ENCODE measurements at regions not wholly inside any gene's neighbourhood (a gene's known extent, or its start where the extent isn't known, plus 50 kb on each side); places are given as distances from the start of the nearest gene placed in this dataset.

DNA sequence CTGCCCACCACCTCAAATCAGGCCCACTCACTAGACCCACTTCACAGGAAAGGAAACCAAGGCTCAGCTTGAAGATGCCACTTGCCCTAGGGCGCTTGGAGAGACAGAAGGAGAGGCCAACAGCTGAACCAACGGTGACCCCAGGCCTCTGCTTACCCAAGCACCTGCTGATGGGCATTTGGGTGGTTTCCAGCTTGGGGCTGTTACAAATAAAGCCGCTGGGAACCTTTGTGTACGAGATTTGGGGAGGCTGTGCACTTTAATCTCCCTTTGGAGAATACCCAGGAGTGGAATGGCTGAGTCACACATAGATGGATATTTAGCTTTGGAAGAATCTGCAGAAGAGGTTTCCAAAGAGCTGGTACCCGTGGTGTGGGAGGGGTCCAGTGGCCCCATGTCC is 50.9 kb upstream of the LINC01488 start:
- no peak overlapping the region for H2BK12ac ChIP-seq (ENCODE audit: insufficient read length, low read depth, low read length)
- no peak overlapping the region for H2BK120ac ChIP-seq (ENCODE audit: low read depth, low read length, poor library complexity, severe bottlenecking)
- no peaks in the 10 kb centered on the region for H3K27me3 ChIP-seq (ENCODE audit: insufficient read depth, low read length)
- H3K4me1 Mint-ChIP-seq = peaks cover 20 to 24% of the 10 kb centered on the region in 2 experiments
- H4K5ac ChIP-seq (ENCODE audit: insufficient read length, low read depth, low read length) = no peak overlapping the region
- no CpG with 5 or more reads among the region's 5 CpGs for WGBS (ENCODE audit: extremely low coverage, insufficient read length, low lambda C conversion rate)
- H3K27ac Mint-ChIP-seq = no peak overlapping the region
- H2AFZ ChIP-seq (ENCODE audit: low read length) = no peak overlapping the region
- no peak overlapping the region for H2AK5ac ChIP-seq (ENCODE audit: insufficient read length, low read length)
- peaks cover 2% of the 10 kb centered on the region in 2 experiments; a peak in 2 of 5 replicates for H3K9me3 Mint-ChIP-seq
- peaks cover 2% of the 10 kb centered on the region; the same call in 1 of the 2 replicates for H3K27me3 Mint-ChIP-seq (ENCODE audit: low read depth)
- H2BK15ac ChIP-seq (ENCODE audit: low read depth, low read length) = no peak overlapping the region
- no peaks in the 10 kb centered on the region for H3K23me2 ChIP-seq (ENCODE audit: insufficient read length, low read depth, low read length, poor library complexity, severe bottlenecking)
- H3K4me1 ChIP-seq (ENCODE audit: insufficient read depth, low read length) = no peaks in the 10 kb centered on the region; the same call in 1 of the 2 replicates
- H3K36me3 Mint-ChIP-seq (ENCODE audit: insufficient read depth in 1 of 3, low read depth in 3 of 3) = no peaks in the 10 kb centered on the region
- no peak overlapping the region for H3K4me3 Mint-ChIP-seq
- H4K8ac ChIP-seq (replicated peaks; ENCODE audit: insufficient read length, low read depth, low read length) = no peak overlapping the region
- H3K4me2 ChIP-seq (ENCODE audit: insufficient read depth, insufficient read length, low read length) = no peak overlapping the region
- no peak overlapping the region for H3T11ph ChIP-seq (ENCODE audit: low read length)
- H4K91ac ChIP-seq (ENCODE audit: insufficient read length, low read depth, low read length) = no peak overlapping the region
- H2BK20ac ChIP-seq (ENCODE audit: low read depth, low read length, poor library complexity, severe bottlenecking) = no peak overlapping the region
- no peak overlapping the region for H3K27ac ChIP-seq (ENCODE audit: insufficient read length, low read depth, low read length)
- H3K23ac ChIP-seq (ENCODE audit: insufficient read length, low read depth, low read length) = no peak overlapping the region
- H3K79me1 ChIP-seq (ENCODE audit: insufficient read depth, low read depth, low read length, poor library complexity, severe bottlenecking) = no peaks in the 10 kb centered on the region
- H3K56ac ChIP-seq (ENCODE audit: insufficient read length, low read depth, low read length) = no peak overlapping the region
- H3K9me3 ChIP-seq (ENCODE audit: control insufficient read depth, low read depth, low read length) = no peaks in the 10 kb centered on the region
- H3K79me2 ChIP-seq (ENCODE audit: insufficient read depth, low read length) = no peaks in the 10 kb centered on the region
- H4K20me1 ChIP-seq (ENCODE audit: control insufficient read depth, insufficient read depth, insufficient read length) = no peaks in the 10 kb centered on the region
- no peak overlapping the region for H3K9ac ChIP-seq (ENCODE audit: extremely low read depth, insufficient read length, low read length)
- no peak overlapping the region; the same call in 1 of the 2 replicates for H3K14ac ChIP-seq (ENCODE audit: insufficient read depth, low read length)
- H3K4ac ChIP-seq (ENCODE audit: low read depth, low read length) = no peak overlapping the region
- no peak overlapping the region for H2BK5ac ChIP-seq (ENCODE audit: insufficient read length, low read length)
- no peak for TF ChIP-seq CTCF (conservative IDR thresholded peaks at IDR 0.05)
- no peak for DNase-seq
- H3K18ac ChIP-seq (ENCODE audit: insufficient read length, low read depth, low read length) = no peak overlapping the region

Measured in H9 (cell line).